SK-N-SH treated with all-trans-retinoic acid at 6 μM for 48 hours (cell line): ENCODE measurements at regions not wholly inside any gene's neighbourhood (a gene's known extent, or its start where the extent isn't known, plus 50 kb on each side); places are given as distances from the start of the nearest gene placed in this dataset.

Source experiments
- ARNTL ChIP-seq: fragments of 450-650 bp; formaldehyde crosslinking; IDR thresholded peaks from 2 replicates; pipeline ENCODE4 v1.5.0; 2020; ENCODE audit warnings: low read depth, mild to moderate bottlenecking, moderate library complexity, borderline replicate concordance
- ISL1 ChIP-seq: fragments of 250-450 bp; sonication (Bioruptor Pico); IDR thresholded peaks from 2 replicates; pipeline ENCODE4 v2.1.2; 2022; ENCODE audit warnings: mild to moderate bottlenecking, moderate library complexity
- SNAI2 ChIP-seq: fragments of 250-450 bp; sonication (Bioruptor Pico); IDR thresholded peaks from 2 replicates; pipeline ENCODE4 v1.5.0; 2020; ENCODE audit warnings: mild to moderate bottlenecking, moderate library complexity
- ZC3H10 ChIP-seq: fragments of 250-450 bp; sonication (Bioruptor Pico); IDR thresholded peaks from 2 replicates; pipeline ENCODE4 v1.5.1; 2021; ENCODE audit warnings: mild to moderate bottlenecking, moderate library complexity
- ZFP30 ChIP-seq: fragments of 450-650 bp; formaldehyde crosslinking; IDR thresholded peaks from 2 replicates; pipeline ENCODE4 v1.5.0; 2022; ENCODE audit warnings: mild to moderate bottlenecking, moderate library complexity
- ZNF565 ChIP-seq: fragments of 450-650 bp; formaldehyde crosslinking; conservative IDR thresholded peaks from 2 replicates; pipeline ENCODE4 v1.5.0; 2020; ENCODE audit warnings: low read depth, mild to moderate bottlenecking, moderate library complexity
- TF ChIP-seq, protein P1 (sequence below): fragments of 250-450 bp; sonication (Bioruptor Pico); IDR thresholded peaks from 2 replicates; pipeline ENCODE4 v1.8.0; 2021; ENCODE audit warnings: low read depth, mild to moderate bottlenecking, moderate library complexity, borderline replicate concordance
- TF ChIP-seq, protein P2 (sequence below): fragments of 250-450 bp; sonication (Bioruptor Pico); IDR thresholded peaks from 2 replicates; pipeline ENCODE4 v1.5.0; 2020; ENCODE audit warnings: mild to moderate bottlenecking, moderate library complexity

DNA sequence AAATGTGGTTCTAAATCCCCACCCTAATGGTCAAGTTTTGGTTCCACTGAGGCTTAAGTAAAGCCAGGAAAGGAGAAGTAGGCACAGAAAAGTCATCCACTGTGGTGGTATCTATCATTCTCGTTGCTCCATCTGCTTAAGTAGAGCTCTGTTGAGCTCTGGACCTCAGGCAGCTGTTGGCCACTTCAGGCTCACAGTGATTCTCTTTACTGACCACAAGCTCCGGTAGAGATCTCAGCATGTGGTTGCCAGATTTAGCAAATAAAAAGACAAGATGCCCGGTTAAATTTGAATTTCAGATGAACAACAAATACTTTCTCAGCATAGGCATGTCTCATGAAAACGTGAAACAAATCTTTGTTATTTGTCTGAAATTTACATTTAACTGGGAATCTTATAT is 132.3 kb upstream of the PTCHD1 start:
- TF ChIP-seq, protein P1, sequence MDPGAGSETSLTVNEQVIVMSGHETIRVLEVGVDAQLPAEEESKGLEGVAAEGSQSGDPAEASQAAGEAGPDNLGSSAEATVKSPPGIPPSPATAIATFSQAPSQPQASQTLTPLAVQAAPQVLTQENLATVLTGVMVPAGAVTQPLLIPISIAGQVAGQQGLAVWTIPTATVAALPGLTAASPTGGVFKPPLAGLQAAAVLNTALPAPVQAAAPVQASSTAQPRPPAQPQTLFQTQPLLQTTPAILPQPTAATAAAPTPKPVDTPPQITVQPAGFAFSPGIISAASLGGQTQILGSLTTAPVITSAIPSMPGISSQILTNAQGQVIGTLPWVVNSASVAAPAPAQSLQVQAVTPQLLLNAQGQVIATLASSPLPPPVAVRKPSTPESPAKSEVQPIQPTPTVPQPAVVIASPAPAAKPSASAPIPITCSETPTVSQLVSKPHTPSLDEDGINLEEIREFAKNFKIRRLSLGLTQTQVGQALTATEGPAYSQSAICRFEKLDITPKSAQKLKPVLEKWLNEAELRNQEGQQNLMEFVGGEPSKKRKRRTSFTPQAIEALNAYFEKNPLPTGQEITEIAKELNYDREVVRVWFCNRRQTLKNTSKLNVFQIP (CRISPR knock-in tag), result no peak
- TF ChIP-seq ARNTL (CRISPR knock-in tag) (no peak), SNAI2 (CRISPR knock-in tag) (no peak), ZC3H10 (no peak), ZFP30 (CRISPR knock-in tag) (no peak), ISL1 (CRISPR knock-in tag) (no peak), ZNF565 (CRISPR knock-in tag) (no peak)
- TF ChIP-seq, protein P2, sequence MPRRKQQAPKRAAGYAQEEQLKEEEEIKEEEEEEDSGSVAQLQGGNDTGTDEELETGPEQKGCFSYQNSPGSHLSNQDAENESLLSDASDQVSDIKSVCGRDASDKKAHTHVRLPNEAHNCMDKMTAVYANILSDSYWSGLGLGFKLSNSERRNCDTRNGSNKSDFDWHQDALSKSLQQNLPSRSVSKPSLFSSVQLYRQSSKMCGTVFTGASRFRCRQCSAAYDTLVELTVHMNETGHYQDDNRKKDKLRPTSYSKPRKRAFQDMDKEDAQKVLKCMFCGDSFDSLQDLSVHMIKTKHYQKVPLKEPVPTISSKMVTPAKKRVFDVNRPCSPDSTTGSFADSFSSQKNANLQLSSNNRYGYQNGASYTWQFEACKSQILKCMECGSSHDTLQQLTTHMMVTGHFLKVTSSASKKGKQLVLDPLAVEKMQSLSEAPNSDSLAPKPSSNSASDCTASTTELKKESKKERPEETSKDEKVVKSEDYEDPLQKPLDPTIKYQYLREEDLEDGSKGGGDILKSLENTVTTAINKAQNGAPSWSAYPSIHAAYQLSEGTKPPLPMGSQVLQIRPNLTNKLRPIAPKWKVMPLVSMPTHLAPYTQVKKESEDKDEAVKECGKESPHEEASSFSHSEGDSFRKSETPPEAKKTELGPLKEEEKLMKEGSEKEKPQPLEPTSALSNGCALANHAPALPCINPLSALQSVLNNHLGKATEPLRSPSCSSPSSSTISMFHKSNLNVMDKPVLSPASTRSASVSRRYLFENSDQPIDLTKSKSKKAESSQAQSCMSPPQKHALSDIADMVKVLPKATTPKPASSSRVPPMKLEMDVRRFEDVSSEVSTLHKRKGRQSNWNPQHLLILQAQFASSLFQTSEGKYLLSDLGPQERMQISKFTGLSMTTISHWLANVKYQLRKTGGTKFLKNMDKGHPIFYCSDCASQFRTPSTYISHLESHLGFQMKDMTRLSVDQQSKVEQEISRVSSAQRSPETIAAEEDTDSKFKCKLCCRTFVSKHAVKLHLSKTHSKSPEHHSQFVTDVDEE (CRISPR knock-in tag), result no peak
